C4-2B (cell line): ENCODE measurements at regions not wholly inside any gene's neighbourhood (a gene's known extent, or its start where the extent isn't known, plus 50 kb on each side); places are given as distances from the start of the nearest gene placed in this dataset.

ENCODE experiments used
- H3K27ac ChIP-seq: fragments of 450-650 bp; 2 replicates; pipeline ENCODE4 v1.5.1; 2017
- CTCF ChIP-seq: fragments of 450-650 bp; conservative IDR thresholded peaks from 2 replicates; pipeline ENCODE4 v1.5.1; 2017; ENCODE audit warnings: mild to moderate bottlenecking
- ZFX ChIP-seq: fragments of 450-650 bp; IDR thresholded peaks from 2 replicates; pipeline ENCODE4 v1.6.1; 2017

- H3K27ac ChIP-seq: no peak overlapping the region
- no peak for TF ChIP-seq ZFX
- TF ChIP-seq CTCF: no peak
These were observed 287.5 kb downstream of the PTGER3 start for GRCh38 chr1:70760154-70760553.

GRCh38 chr1:70762386-70762785 lies 285.2 kb downstream of the PTGER3 start:
- TF ChIP-seq CTCF: no peak
- no peak for TF ChIP-seq ZFX
- H3K27ac ChIP-seq: no peak overlapping the region

GRCh38 chr1:70764747-70765146 lies 282.9 kb downstream of the PTGER3 start:
- no peak overlapping the region for H3K27ac ChIP-seq
- TF ChIP-seq CTCF (no peak), ZFX (no peak)

GRCh38 chr1:70767377-70767776 lies 280.2 kb downstream of the PTGER3 start:
- no peak overlapping the region for H3K27ac ChIP-seq
- TF ChIP-seq ZFX: no peak
- no peak for TF ChIP-seq CTCF

- H3K27ac ChIP-seq: no peak overlapping the region
- TF ChIP-seq ZFX (no peak), CTCF (no peak)
These were observed 279.4 kb downstream of the PTGER3 start for GRCh38 chr1:70768216-70768615.

GRCh38 chr1:70778056-70778762 lies 269.4 kb downstream of the PTGER3 start:
- TF ChIP-seq CTCF: no peak
- no peak for TF ChIP-seq ZFX
- no peak overlapping the region for H3K27ac ChIP-seq

- H3K27ac ChIP-seq: no peak overlapping the region
- no peak for TF ChIP-seq CTCF
- TF ChIP-seq ZFX: no peak
These were observed 268.7 kb downstream of the PTGER3 start for GRCh38 chr1:70778934-70779333.
